Chondrocyte (in vitro differentiated cells): ENCODE measurements at regions not wholly inside any gene's neighbourhood (a gene's known extent, or its start where the extent isn't known, plus 50 kb on each side); places are given as distances from the start of the nearest gene placed in this dataset.

Experiments
- DNase-seq: peaks from one replicate; pipeline ENCODE4 v3.0.0; 2021; ENCODE audit warnings: mixed read lengths, low spot score
- H3K27ac Mint-ChIP-seq: one replicate; pipeline ENCODE4 v1.8.0; 2021; ENCODE audit warnings: mild to moderate bottlenecking, moderate library complexity, mixed read lengths; ENCODE audit not compliant: unreplicated experiment
- H3K27me3 Mint-ChIP-seq: 2 replicates; pipeline ENCODE4 v1.8.0; 2021; ENCODE audit warnings: low read depth, mixed read lengths
- H3K36me3 Mint-ChIP-seq: 2 replicates; pipeline ENCODE4 v1.8.0; 2021; ENCODE audit warnings: low read depth, mixed read lengths
- H3K4me1 Mint-ChIP-seq: 2 replicates; pipeline ENCODE4 v1.8.0; 2021; ENCODE audit warnings: low read depth, mild to moderate bottlenecking, mixed read lengths
- H3K4me3 Mint-ChIP-seq: one replicate; pipeline ENCODE4 v1.8.0; 2021; ENCODE audit warnings: mild to moderate bottlenecking, moderate library complexity, mixed read lengths; ENCODE audit not compliant: unreplicated experiment
- H3K9me3 Mint-ChIP-seq: 2 replicates; pipeline ENCODE4 v1.8.0; 2021; ENCODE audit warnings: low read depth, mixed read lengths
- CTCF ChIP-seq: fragments of 200-600 bp; sonication (generic); IDR thresholded peaks from 2 replicates; pipeline ENCODE4 v1.5.0; 2021; ENCODE audit warnings: antibody characterized with exemption, mild to moderate bottlenecking, moderate library complexity

DNA sequence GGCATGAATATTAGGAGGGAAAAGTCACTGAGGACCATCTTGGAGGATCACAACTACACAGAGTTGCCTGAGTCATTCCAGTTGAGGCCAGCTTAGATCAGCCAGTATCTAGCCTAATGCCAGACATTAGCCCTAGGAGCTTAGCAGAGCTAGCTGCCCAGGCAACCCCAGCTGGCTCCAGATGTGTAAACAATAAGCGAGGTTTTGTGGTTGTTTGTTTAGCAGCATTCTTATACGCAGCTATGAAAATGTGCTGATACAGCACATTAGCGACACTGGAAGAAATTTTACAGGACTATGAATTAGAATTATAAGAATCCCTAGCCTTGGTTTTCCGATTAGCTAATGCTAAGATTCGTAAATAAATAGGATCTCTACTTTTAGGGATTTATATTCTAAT, 59.3 kb downstream of the BTBD3 start:
- no peak for DNase-seq

DNA sequence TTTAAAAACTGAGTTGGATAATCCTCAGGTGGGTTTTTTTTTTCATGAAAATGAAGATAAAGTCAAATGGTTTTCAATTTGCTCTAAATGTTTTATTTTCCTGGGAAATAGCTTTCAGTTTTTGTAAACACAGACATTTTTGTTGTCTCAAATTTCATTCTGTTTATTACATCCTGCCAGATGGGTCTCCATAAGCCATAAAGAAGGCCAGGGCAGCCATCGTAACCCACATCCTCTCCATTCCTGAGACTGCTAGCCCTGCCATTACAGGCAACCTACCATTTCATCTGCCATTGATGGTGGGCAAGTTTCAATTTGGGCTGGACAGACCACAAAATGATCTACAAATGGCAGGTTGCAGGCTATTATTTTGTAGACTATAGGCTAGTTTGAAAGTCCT, 60.8 kb downstream of the BTBD3 start:
- H3K27ac Mint-ChIP-seq, result no peak overlapping the region
- no peaks in the 10 kb centered on the region for H3K36me3 Mint-ChIP-seq
- no peak overlapping the region for H3K4me3 Mint-ChIP-seq
- peaks cover 5% of the 10 kb centered on the region for H3K9me3 Mint-ChIP-seq
- no peaks in the 10 kb centered on the region for H3K4me1 Mint-ChIP-seq
- DNase-seq, result no peak
- H3K27me3 Mint-ChIP-seq, result peaks cover 2% of the 10 kb centered on the region
- TF ChIP-seq CTCF, result no peak

More for the DNA sequence above, 59.3 kb downstream of the BTBD3 start:
- Mint-ChIP-seq H3K36me3 (no peaks in the 10 kb centered on the region), H3K9me3 (peaks cover 5% of the 10 kb centered on the region), H3K4me1 (no peaks in the 10 kb centered on the region), H3K27me3 (peaks cover 3% of the 10 kb centered on the region), H3K4me3 (no peak overlapping the region), H3K27ac (no peak overlapping the region)
- TF ChIP-seq CTCF, result no peak

DNA sequence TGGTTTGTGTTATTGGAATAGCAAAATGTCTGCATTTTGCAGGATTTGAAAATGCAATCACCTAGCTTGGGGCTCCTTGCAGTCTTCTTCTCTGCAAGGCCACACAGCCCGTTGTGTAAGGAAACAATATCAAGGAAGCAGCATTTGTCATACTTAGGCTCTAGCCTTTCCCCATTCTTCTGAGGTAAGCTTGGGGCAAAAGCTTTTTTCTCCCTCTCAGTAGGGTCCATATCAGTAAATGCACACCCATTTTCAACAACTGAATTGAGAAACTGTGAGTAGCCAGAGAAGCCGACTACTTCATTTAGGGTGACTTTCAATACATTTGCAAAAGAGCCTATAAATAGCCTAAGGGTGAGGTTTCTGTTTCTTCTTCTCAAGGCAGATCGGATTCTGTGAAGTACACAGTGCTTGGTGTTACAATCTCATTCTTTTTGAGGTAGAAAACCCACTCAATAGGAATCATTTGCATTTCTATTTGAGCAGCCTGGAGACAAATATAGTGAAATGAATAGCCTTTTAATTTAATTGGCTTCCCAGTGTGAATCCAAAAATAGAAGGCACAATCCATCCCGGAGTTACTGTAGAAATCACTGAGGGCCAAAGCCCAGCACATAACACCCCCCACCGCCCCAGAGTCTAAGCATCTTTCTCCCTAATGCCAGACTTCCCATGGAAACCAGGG, 61.8 kb downstream of the BTBD3 start:
- DNase-seq, result no peak
- no peaks in the 10 kb centered on the region for H3K4me1 Mint-ChIP-seq
- peaks cover 5% of the 10 kb centered on the region for H3K9me3 Mint-ChIP-seq
- no peak overlapping the region for H3K4me3 Mint-ChIP-seq
- H3K27me3 Mint-ChIP-seq, result peaks cover 2% of the 10 kb centered on the region
- no peak overlapping the region for H3K27ac Mint-ChIP-seq
- no peak for TF ChIP-seq CTCF
- no peaks in the 10 kb centered on the region for H3K36me3 Mint-ChIP-seq

DNA sequence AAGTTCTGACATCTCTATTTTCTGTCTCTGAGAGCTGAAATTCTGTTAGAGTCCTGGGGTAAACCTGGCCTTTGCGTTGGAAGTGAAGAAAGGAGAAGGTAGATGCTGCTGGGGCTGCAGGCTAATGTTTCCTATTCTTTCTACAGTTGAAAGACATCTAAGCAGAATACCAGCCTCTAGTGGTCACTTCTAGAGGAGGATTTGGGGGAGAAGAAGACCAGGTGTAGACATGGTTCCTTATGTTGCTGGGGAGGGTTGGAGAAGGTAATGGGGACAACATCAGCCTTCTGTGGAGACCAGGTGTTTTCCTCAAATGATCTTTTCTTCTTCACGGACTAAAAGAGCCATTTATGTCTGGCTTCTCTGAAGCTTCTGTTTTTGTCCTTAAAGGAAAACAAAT, 62.6 kb downstream of the BTBD3 start:
- DNase-seq, result no peak
- H3K36me3 Mint-ChIP-seq, result no peaks in the 10 kb centered on the region
- H3K27ac Mint-ChIP-seq, result no peak overlapping the region
- no peak for TF ChIP-seq CTCF
- no peaks in the 10 kb centered on the region for H3K4me1 Mint-ChIP-seq
- H3K4me3 Mint-ChIP-seq, result no peak overlapping the region
- peaks cover 5% of the 10 kb centered on the region for H3K9me3 Mint-ChIP-seq
- peaks cover 2% of the 10 kb centered on the region for H3K27me3 Mint-ChIP-seq

GRCh38 chr20:11981366-11981947, 63.8 kb downstream of the BTBD3 start:
- no peak for DNase-seq
- no peak for TF ChIP-seq CTCF
- no peaks in the 10 kb centered on the region for H3K4me1 Mint-ChIP-seq
- H3K36me3 Mint-ChIP-seq, result no peaks in the 10 kb centered on the region
- peaks cover 5% of the 10 kb centered on the region for H3K9me3 Mint-ChIP-seq
- H3K4me3 Mint-ChIP-seq, result no peak overlapping the region
- no peak overlapping the region for H3K27ac Mint-ChIP-seq
- H3K27me3 Mint-ChIP-seq, result peaks cover 5% of the 10 kb centered on the region
